GM23338 (cell line): ENCODE measurements at regions not wholly inside any gene's neighbourhood (a gene's known extent, or its start where the extent isn't known, plus 50 kb on each side); places are given as distances from the start of the nearest gene placed in this dataset.

ENCODE experiments used
- ATAC-seq: fragments of 200-7000 bp; cut with Tn5 transposase; 3 replicates; pipeline ENCODE4 v1.9.1; 2020
- DNase-seq: peaks from one replicate; pipeline ENCODE4 v3.0.0-alpha.2; 2015; ENCODE audit warnings: low spot score
- H2AFZ ChIP-seq: fragments of 200-600 bp; sonication (generic); 2 replicates; pipeline ENCODE4 v1.8.0; 2016; ENCODE audit warnings: antibody characterized with exemption, mild to moderate bottlenecking, moderate library complexity
- H3F3A ChIP-seq: fragments of 200-600 bp; sonication (generic); replicated peaks from 2 replicates; pipeline ENCODE4 v1.8.0; 2017; ENCODE audit warnings: antibody characterized with exemption, mixed run types, low read depth
- H3K27ac ChIP-seq: fragments of 200-600 bp; sonication (generic); 2 replicates; pipeline ENCODE4 v1.6.1; 2016; ENCODE audit warnings: low read depth
- H3K27me3 ChIP-seq: fragments of 200-600 bp; sonication (generic); 2 replicates; pipeline ENCODE4 v1.8.0; 2016; ENCODE audit warnings: mild to moderate bottlenecking, mixed run types, moderate library complexity; ENCODE audit not compliant: insufficient read depth
- H3K36me3 ChIP-seq: fragments of 200-600 bp; sonication (generic); 2 replicates; pipeline ENCODE4 v1.8.0; 2016; ENCODE audit warnings: mild to moderate bottlenecking; ENCODE audit not compliant: insufficient read depth
- H3K4me1 ChIP-seq: fragments of 200-600 bp; sonication (generic); 2 replicates; pipeline ENCODE4 v1.8.0; 2016; ENCODE audit warnings: mild to moderate bottlenecking, moderate library complexity; ENCODE audit not compliant: insufficient read depth
- H3K4me2 ChIP-seq: fragments of 200-600 bp; sonication (generic); 2 replicates; pipeline ENCODE4 v1.7.1; 2017; ENCODE audit warnings: mixed run types
- H3K4me3 ChIP-seq: fragments of 200-600 bp; sonication (generic); 2 replicates; pipeline ENCODE4 v1.6.1; 2016; ENCODE audit warnings: mixed run types
- H3K79me2 ChIP-seq: fragments of 200-600 bp; sonication (generic); replicated peaks from 2 replicates; pipeline ENCODE4 v1.8.0; 2017; ENCODE audit warnings: mild to moderate bottlenecking; ENCODE audit not compliant: insufficient read depth
- H3K9me2 ChIP-seq: fragments of 200-600 bp; sonication (generic); 2 replicates; pipeline ENCODE4 v1.8.0; 2017; ENCODE audit not compliant: insufficient read depth
- H4K20me1 ChIP-seq: fragments of 200-600 bp; sonication (generic); replicated peaks from 2 replicates; pipeline ENCODE4 v1.8.0; 2017; ENCODE audit warnings: mild to moderate bottlenecking; ENCODE audit not compliant: insufficient read depth
- H3K27ac Mint-ChIP-seq: 2 replicates; pipeline ENCODE4 v1.8.0; 2020; ENCODE audit warnings: inconsistent platforms, mild to moderate bottlenecking, moderate library complexity, mixed read lengths
- H3K27me3 Mint-ChIP-seq: 3 replicates; pipeline ENCODE4 v1.8.0; 2022; ENCODE audit warnings: low read depth, mild to moderate bottlenecking, moderate library complexity, mixed read lengths, inconsistent platforms; ENCODE audit not compliant: insufficient read depth, poor library complexity
- H3K36me3 Mint-ChIP-seq: 3 replicates; pipeline ENCODE4 v1.8.0; 2021; ENCODE audit warnings: low read depth, mild to moderate bottlenecking, inconsistent platforms, moderate library complexity, mixed read lengths
- H3K4me1 Mint-ChIP-seq: 3 replicates; pipeline ENCODE4 v1.8.0; 2020; ENCODE audit warnings: mild to moderate bottlenecking, inconsistent platforms, mixed read lengths
- H3K4me3 Mint-ChIP-seq: 3 replicates; pipeline ENCODE4 v1.8.0; 2021; ENCODE audit warnings: moderate library complexity, mild to moderate bottlenecking, inconsistent platforms, mixed read lengths
- H3K9me3 Mint-ChIP-seq: 3 replicates; pipeline ENCODE4 v1.8.0; 2020; ENCODE audit warnings: moderate library complexity, mild to moderate bottlenecking, inconsistent platforms, mixed read lengths
- CREB1 ChIP-seq: fragments of 250-450 bp; sonication (Bioruptor Pico); IDR thresholded peaks from 2 replicates; pipeline ENCODE4 v1.5.0; 2020; ENCODE audit warnings: low read depth, mild to moderate bottlenecking, moderate library complexity
- CTCF ChIP-seq, 2 experiments: fragments of 200-600 bp in 1 of 2; sonication (generic) in 1 of 2; conservative IDR thresholded peaks; 2 replicates each; pipeline versions ENCODE4 v1.5.1 to v1.6.1; 2016 to 2017; ENCODE audit warnings: antibody characterized with exemption in 2 of 2, low read depth in 2 of 2, mild to moderate bottlenecking in 2 of 2, moderate library complexity in 1 of 2
- EZH2phosphoT487 ChIP-seq: fragments of 200-600 bp; sonication (generic); IDR thresholded peaks from one replicate; pipeline ENCODE4 v1.8.1; 2018; ENCODE audit warnings: antibody characterized with exemption; ENCODE audit not compliant: unreplicated experiment
- JUNB ChIP-seq: IDR thresholded peaks from one replicate; pipeline ENCODE4 v1.6.1; 2016; ENCODE audit warnings: antibody characterized with exemption; ENCODE audit not compliant: unreplicated experiment
- POLR2AphosphoS5 ChIP-seq: IDR thresholded peaks from 2 replicates; pipeline ENCODE4 v1.6.1; 2016; ENCODE audit warnings: antibody characterized with exemption, low read depth
- STAT1 ChIP-seq: IDR thresholded peaks from one replicate; pipeline ENCODE4 v1.6.1; 2016; ENCODE audit warnings: antibody characterized with exemption; ENCODE audit not compliant: unreplicated experiment
- ZNF114 ChIP-seq: fragments of 250-450 bp; sonication (Bioruptor Pico); IDR thresholded peaks from 2 replicates; pipeline ENCODE4 v1.5.0; 2020; ENCODE audit warnings: mild to moderate bottlenecking, moderate library complexity
- ZNF331 ChIP-seq: fragments of 250-450 bp; sonication (Bioruptor Pico); IDR thresholded peaks from 2 replicates; pipeline ENCODE4 v1.5.0; 2020; ENCODE audit warnings: low read depth, mild to moderate bottlenecking, moderate library complexity
- TF ChIP-seq, protein P1 (sequence below): fragments of 250-450 bp; sonication (Bioruptor Pico); IDR thresholded peaks from 2 replicates; pipeline ENCODE4 v1.5.0; 2020; ENCODE audit warnings: mild to moderate bottlenecking, moderate library complexity
- TF ChIP-seq, protein P2 (sequence below): IDR thresholded peaks from one replicate; pipeline ENCODE4 v1.6.1; 2018; ENCODE audit warnings: antibody characterized with exemption; ENCODE audit not compliant: unreplicated experiment
- TF ChIP-seq, protein P3 (sequence below): IDR thresholded peaks from 2 replicates; pipeline ENCODE4 v1.6.1; 2016; ENCODE audit warnings: antibody characterized with exemption

DNA sequence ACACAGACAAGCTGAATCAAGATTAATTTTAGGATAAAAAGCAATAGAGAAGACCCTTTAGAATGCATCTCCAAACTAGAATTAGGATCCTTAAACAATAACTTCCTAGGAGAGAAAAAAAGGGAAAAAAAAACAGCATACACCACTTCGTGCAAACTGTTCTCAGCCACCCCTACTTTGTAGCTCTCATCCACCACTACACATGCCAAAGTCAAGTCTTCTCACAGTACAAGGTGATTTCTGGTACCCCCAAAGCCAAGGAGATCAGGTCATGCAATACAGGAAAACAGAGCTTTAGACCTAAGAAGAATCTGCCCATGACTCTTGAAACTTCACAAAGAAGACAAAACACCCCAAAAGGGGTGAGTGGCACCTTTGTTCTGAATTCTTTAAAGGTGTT is 166.9 kb downstream of the SUCNR1 start:
- Histone ChIP-seq H3K27me3 (no peaks in the 10 kb centered on the region), H3K4me2 (no peak overlapping the region), H3K4me3 (no peak overlapping the region), H3K79me2 (no peaks in the 10 kb centered on the region), H2AFZ (0 out of 2 replicates have a peak overlapping the region, but pooled peaks have one; percentile 15), H3K4me1 (no peaks in the 10 kb centered on the region; the same call in 1 of the 2 replicates), H3K27ac (no peak overlapping the region), H4K20me1 (no peaks in the 10 kb centered on the region), H3K9me2 (no peaks in the 10 kb centered on the region), H3F3A (no peaks in the 10 kb centered on the region), H3K36me3 (peaks cover 20% of the 10 kb centered on the region)
- Mint-ChIP-seq H3K27ac (no peak overlapping the region), H3K4me1 (no peaks in the 10 kb centered on the region), H3K27me3 (peaks cover 3% of the 10 kb centered on the region), H3K9me3 (peaks cover 41% of the 10 kb centered on the region; the same call in 2 of the 3 replicates), H3K36me3 (peaks cover 19% of the 10 kb centered on the region; the same call in 2 of the 3 replicates), H3K4me3 (no peak overlapping the region)
- no peak for DNase-seq
- no peak for TF ChIP-seq ZNF331 (CRISPR knock-in tag)
- TF ChIP-seq ZNF114 (CRISPR knock-in tag): no peak
- no peak for TF ChIP-seq POLR2AphosphoS5
- no peak for TF ChIP-seq STAT1
- TF ChIP-seq, protein P1, sequence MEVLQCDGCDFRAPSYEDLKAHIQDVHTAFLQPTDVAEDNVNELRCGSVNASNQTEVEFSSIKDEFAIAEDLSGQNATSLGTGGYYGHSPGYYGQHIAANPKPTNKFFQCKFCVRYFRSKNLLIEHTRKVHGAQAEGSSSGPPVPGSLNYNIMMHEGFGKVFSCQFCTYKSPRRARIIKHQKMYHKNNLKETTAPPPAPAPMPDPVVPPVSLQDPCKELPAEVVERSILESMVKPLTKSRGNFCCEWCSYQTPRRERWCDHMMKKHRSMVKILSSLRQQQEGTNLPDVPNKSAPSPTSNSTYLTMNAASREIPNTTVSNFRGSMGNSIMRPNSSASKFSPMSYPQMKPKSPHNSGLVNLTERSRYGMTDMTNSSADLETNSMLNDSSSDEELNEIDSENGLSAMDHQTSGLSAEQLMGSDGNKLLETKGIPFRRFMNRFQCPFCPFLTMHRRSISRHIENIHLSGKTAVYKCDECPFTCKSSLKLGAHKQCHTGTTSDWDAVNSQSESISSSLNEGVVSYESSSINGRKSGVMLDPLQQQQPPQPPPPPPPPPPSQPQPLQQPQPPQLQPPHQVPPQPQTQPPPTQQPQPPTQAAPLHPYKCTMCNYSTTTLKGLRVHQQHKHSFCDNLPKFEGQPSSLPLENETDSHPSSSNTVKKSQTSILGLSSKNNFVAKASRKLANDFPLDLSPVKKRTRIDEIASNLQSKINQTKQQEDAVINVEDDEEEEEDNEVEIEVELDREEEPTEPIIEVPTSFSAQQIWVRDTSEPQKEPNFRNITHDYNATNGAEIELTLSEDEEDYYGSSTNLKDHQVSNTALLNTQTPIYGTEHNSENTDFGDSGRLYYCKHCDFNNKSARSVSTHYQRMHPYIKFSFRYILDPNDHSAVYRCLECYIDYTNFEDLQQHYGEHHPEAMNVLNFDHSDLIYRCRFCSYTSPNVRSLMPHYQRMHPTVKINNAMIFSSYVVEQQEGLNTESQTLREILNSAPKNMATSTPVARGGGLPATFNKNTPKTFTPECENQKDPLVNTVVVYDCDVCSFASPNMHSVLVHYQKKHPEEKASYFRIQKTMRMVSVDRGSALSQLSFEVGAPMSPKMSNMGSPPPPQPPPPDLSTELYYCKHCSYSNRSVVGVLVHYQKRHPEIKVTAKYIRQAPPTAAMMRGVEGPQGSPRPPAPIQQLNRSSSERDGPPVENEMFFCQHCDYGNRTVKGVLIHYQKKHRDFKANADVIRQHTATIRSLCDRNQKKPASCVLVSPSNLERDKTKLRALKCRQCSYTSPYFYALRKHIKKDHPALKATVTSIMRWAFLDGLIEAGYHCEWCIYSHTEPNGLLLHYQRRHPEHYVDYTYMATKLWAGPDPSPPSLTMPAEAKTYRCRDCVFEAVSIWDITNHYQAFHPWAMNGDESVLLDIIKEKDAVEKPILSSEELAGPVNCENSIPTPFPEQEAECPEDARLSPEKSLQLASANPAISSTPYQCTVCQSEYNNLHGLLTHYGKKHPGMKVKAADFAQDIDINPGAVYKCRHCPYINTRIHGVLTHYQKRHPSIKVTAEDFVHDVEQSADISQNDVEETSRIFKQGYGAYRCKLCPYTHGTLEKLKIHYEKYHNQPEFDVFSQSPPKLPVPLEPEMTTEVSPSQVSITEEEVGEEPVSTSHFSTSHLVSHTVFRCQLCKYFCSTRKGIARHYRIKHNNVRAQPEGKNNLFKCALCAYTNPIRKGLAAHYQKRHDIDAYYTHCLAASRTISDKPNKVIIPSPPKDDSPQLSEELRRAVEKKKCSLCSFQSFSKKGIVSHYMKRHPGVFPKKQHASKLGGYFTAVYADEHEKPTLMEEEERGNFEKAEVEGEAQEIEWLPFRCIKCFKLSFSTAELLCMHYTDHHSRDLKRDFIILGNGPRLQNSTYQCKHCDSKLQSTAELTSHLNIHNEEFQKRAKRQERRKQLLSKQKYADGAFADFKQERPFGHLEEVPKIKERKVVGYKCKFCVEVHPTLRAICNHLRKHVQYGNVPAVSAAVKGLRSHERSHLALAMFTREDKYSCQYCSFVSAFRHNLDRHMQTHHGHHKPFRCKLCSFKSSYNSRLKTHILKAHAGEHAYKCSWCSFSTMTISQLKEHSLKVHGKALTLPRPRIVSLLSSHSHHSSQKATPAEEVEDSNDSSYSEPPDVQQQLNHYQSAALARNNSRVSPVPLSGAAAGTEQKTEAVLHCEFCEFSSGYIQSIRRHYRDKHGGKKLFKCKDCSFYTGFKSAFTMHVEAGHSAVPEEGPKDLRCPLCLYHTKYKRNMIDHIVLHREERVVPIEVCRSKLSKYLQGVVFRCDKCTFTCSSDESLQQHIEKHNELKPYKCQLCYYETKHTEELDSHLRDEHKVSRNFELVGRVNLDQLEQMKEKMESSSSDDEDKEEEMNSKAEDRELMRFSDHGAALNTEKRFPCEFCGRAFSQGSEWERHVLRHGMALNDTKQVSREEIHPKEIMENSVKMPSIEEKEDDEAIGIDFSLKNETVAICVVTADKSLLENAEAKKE (CRISPR knock-in tag): no peak
- TF ChIP-seq EZH2phosphoT487: no peak
- TF ChIP-seq JUNB: no peak
- TF ChIP-seq CREB1 (CRISPR knock-in tag): no peak
- no peak for TF ChIP-seq CTCF (conservative IDR thresholded peaks at IDR 0.05; ENCODE audit: low read depth in 2 of 2)
- TF ChIP-seq, protein P2, sequence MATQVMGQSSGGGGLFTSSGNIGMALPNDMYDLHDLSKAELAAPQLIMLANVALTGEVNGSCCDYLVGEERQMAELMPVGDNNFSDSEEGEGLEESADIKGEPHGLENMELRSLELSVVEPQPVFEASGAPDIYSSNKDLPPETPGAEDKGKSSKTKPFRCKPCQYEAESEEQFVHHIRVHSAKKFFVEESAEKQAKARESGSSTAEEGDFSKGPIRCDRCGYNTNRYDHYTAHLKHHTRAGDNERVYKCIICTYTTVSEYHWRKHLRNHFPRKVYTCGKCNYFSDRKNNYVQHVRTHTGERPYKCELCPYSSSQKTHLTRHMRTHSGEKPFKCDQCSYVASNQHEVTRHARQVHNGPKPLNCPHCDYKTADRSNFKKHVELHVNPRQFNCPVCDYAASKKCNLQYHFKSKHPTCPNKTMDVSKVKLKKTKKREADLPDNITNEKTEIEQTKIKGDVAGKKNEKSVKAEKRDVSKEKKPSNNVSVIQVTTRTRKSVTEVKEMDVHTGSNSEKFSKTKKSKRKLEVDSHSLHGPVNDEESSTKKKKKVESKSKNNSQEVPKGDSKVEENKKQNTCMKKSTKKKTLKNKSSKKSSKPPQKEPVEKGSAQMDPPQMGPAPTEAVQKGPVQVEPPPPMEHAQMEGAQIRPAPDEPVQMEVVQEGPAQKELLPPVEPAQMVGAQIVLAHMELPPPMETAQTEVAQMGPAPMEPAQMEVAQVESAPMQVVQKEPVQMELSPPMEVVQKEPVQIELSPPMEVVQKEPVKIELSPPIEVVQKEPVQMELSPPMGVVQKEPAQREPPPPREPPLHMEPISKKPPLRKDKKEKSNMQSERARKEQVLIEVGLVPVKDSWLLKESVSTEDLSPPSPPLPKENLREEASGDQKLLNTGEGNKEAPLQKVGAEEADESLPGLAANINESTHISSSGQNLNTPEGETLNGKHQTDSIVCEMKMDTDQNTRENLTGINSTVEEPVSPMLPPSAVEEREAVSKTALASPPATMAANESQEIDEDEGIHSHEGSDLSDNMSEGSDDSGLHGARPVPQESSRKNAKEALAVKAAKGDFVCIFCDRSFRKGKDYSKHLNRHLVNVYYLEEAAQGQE: no peak
- TF ChIP-seq, protein P3, sequence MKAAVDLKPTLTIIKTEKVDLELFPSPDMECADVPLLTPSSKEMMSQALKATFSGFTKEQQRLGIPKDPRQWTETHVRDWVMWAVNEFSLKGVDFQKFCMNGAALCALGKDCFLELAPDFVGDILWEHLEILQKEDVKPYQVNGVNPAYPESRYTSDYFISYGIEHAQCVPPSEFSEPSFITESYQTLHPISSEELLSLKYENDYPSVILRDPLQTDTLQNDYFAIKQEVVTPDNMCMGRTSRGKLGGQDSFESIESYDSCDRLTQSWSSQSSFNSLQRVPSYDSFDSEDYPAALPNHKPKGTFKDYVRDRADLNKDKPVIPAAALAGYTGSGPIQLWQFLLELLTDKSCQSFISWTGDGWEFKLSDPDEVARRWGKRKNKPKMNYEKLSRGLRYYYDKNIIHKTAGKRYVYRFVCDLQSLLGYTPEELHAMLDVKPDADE: no peak
- ATAC-seq: no peak
